ENCODE measurements at regions not wholly inside any gene's neighbourhood (a gene's known extent, or its start where the extent isn't known, plus 50 kb on each side); places are given as distances from the start of the nearest gene placed in this dataset.

DNA sequence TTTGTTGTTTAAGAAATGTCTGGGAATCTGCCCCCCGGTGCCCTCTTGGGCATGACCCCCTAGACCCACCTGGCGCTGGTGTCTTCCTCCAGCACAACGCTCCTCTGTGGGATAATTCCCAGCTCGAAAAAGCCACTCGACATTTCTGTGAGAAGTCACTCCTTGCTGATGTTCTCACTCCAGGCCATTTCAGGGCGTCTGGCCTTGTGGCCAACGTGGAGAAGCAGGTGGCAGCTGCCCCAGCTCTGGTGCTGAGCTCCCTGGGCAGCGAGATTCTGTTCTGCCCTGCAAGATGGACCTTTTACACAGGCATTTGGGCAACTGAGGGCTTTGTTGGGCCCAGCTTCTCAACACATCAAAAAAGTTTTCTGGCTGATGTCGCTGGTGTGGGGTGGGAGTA, 147.7 kb upstream of the WNT4 start (continued):
- TF ChIP-seq SIX5 (IDR thresholded peaks at IDR 0.05; ENCODE audit: low read depth, low read length): no peak

Data from H1 (cell line).